HG02970 (cell line): ENCODE measurements at regions not wholly inside any gene's neighbourhood (a gene's known extent, or its start where the extent isn't known, plus 50 kb on each side); places are given as distances from the start of the nearest gene placed in this dataset.
A peak's percentile ranks its signal among the peaks of the same experiment; 100 is the strongest.
"Not testable (repeated sequence)": the region's sequence is repeated elsewhere in the genome, so short reads cannot be mapped to it uniquely, and the experiment has no call there.

Experiments used
- ATAC-seq: cut with Tn5 transposase; IDR thresholded peaks from one replicate; pipeline ENCODE4 v1.9.1; 2021; ENCODE audit warnings: mild to moderate bottlenecking, moderate library complexity, moderate number of reproducible peaks; ENCODE audit not compliant: unreplicated experiment, low FRiP score

GRCh38 chr12:9450127-9450567 lies 157.6 kb downstream of the KLRB1 start:
- ATAC-seq = not testable (repeated sequence)

- not testable (repeated sequence) for ATAC-seq
Observed at GRCh38 chr12:9449657-9450126, 158.0 kb downstream of the KLRB1 start.

- ATAC-seq = no peak
Observed at GRCh38 chr12:9449181-9449580, 158.5 kb downstream of the KLRB1 start.

- not testable (repeated sequence) for ATAC-seq
Observed at GRCh38 chr12:9448648-9449047, 159.1 kb downstream of the KLRB1 start.

- peak; percentile 71 for ATAC-seq
Observed at GRCh38 chr12:9447791-9448614, 159.7 kb downstream of the KLRB1 start.

GRCh38 chr12:9446883-9447761 lies 160.6 kb downstream of the KLRB1 start:
- ATAC-seq = peak; percentile 8

GRCh38 chr12:9440428-9440827 lies 167.3 kb downstream of the KLRB1 start:
- ATAC-seq = not testable (repeated sequence)

GRCh38 chr12:9435682-9436081 lies 172.0 kb downstream of the KLRB1 start:
- not testable (repeated sequence) for ATAC-seq

GRCh38 chr12:9430385-9430784 lies 177.3 kb downstream of the KLRB1 start:
- ATAC-seq = not testable (repeated sequence)

GRCh38 chr12:9428856-9429255 lies 178.9 kb downstream of the KLRB1 start:
- not testable (repeated sequence) for ATAC-seq

GRCh38 chr12:9425429-9425828 lies 182.3 kb downstream of the KLRB1 start:
- not testable (repeated sequence) for ATAC-seq

- not testable (repeated sequence) for ATAC-seq
Observed at GRCh38 chr12:9424175-9424740, 183.5 kb downstream of the KLRB1 start.

- not testable (repeated sequence) for ATAC-seq
Observed at GRCh38 chr12:9422689-9423088, 185.0 kb downstream of the KLRB1 start.

GRCh38 chr12:9421520-9422086 lies 186.1 kb downstream of the KLRB1 start:
- ATAC-seq = not testable (repeated sequence)

GRCh38 chr12:9420817-9421519 lies 186.7 kb downstream of the KLRB1 start:
- ATAC-seq = not testable (repeated sequence)

GRCh38 chr12:9418669-9419041 lies 189.1 kb downstream of the KLRB1 start:
- ATAC-seq = not testable (repeated sequence)

GRCh38 chr12:9417947-9418668 lies 189.6 kb downstream of the KLRB1 start:
- ATAC-seq = not testable (repeated sequence)

- ATAC-seq = not testable (repeated sequence)
Observed at GRCh38 chr12:9417341-9417740, 190.4 kb downstream of the KLRB1 start.

- not testable (repeated sequence) for ATAC-seq
Observed at GRCh38 chr12:9416346-9416745, 191.4 kb downstream of the KLRB1 start.
